Fibroblast of skin of right biceps (primary cell): ENCODE measurements at regions not wholly inside any gene's neighbourhood (a gene's known extent, or its start where the extent isn't known, plus 50 kb on each side); places are given as distances from the start of the nearest gene placed in this dataset.
"Not testable (repeated sequence)": the region's sequence is repeated elsewhere in the genome, so short reads cannot be mapped to it uniquely, and the experiment has no call there.

Source experiments
- DNase-seq: peaks from one replicate; pipeline ENCODE4 v3.0.0-alpha.2; 2013

DNA sequence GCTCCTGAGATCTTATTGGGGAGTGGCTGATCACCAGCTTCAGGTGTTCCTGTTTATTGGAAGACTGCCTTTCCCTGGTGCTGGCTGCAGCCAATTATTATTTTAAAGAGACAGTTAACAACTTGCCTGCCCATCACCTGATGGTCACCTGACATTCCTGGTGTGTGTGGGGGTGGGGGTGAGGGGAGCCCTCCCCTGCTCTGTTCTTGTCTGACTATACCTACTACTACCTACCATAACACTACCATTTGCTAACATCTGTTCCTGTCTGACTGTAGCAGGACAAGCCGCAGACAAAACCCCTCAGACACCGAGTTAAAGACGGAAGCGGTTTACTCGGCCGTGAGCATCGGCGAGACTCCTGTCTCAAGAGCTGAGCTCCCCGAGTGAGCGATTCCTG, 54.9 kb upstream of the NBPF3 start:
- DNase-seq: no peak

DNA sequence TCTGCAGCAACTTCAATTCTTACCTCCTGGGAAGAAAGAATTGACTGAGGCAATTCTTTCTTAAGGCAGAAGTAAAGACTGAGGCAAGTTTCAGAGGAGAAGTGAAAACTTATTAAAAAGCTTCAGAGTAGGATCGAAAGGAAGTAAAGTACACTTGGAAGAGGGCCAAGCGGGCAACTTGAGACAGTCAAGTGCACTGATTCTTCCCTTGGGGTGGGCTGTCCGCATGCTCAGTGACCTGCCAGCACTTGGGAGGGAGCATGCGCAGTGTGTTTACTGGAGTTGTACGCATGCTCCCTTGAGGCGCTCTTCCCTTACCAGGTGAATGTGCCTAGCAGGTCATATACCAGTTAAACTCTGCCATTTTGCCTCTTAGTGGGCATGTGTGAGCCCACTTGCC, 55.3 kb upstream of the NBPF3 start:
- DNase-seq: no peak

DNA sequence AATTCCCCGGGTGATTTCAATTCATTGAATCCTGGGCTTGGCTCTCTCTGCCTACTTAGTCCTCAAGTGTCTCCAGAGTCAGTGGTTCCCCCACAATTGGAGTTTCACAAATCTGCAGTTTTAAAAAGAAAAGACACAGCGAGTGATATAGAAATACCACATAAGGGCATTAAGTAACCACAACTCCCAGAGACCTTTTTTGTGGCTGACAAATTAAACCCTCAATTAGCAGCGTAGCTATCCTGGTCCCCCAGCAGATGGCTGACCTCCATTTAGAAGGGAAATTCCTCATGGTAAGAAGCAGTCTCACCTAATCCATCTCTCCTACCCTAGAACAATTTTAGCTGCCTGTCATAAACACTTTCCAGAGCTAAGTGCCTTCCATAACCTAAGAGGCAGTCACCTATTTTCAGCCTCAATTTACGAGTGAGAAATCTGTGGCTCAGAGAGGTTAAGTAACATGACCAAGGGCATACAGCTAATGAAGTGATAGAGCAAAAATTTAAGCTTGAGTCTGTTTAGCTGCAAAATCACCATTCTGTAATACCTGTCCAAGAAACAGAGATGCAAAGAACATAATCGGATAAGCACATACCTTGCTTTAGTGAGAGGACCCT, 56.0 kb upstream of the NBPF3 start:
- peak; percentile 2 for DNase-seq

DNA sequence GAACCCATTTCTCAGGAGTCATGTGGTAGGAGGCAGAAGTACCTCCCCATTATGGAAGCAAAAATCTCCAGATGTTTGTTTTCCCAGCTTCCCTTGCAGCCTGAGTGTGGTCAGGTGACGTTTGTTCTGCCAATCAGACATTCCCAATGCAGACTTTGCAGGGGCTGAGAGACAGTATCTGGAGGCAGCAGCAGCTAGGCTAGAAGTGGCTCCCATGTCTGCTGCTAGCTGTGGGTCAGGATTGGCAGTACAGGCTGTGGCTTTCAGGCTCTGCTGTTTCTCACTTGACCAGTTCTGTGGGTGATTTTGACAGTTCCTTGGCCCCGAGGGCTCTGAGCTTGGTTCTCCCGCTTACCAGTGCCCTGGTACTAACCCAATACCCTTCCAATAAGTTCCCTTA, 58.6 kb upstream of the NBPF3 start:
- DNase-seq: no peak

DNA sequence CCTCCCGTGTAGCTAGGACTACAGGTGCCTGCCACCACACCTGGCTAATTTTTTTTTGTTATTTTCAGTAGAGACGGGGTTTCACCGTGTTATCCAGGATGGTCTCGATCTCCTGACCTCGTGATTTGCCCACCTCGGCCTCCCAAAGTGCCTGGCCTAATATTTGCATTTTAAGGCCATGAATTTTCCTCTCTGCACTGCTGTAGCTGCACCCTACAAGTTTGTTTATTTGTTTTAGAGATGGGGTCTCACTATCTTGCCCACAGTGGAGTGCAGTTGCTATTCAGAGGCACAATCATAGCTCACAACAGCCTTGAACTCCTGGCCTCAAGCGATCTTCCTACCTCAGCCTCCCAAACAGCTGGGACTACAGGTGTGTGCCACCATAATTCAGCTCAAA, 59.8 kb upstream of the NBPF3 start:
- not testable (repeated sequence) for DNase-seq

DNA sequence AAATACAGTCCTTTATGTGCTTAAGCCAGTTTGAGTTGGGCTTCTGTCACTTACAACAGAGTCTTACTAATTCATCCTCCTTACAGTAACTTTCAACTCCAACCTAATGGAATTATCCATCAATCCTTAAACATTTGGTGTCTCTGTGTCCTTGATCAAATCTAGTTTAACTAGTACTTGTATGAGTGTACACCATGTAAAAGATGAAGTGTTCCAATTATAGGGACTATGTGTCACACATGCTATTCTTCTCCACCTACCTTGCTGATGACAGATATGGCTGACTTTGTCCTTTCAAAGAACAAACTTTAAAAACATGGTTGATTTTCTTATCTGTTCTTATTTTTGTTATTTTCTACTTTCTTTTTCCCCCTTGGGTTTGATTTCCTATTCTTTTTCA, 60.4 kb upstream of the NBPF3 start:
- no peak for DNase-seq

DNA sequence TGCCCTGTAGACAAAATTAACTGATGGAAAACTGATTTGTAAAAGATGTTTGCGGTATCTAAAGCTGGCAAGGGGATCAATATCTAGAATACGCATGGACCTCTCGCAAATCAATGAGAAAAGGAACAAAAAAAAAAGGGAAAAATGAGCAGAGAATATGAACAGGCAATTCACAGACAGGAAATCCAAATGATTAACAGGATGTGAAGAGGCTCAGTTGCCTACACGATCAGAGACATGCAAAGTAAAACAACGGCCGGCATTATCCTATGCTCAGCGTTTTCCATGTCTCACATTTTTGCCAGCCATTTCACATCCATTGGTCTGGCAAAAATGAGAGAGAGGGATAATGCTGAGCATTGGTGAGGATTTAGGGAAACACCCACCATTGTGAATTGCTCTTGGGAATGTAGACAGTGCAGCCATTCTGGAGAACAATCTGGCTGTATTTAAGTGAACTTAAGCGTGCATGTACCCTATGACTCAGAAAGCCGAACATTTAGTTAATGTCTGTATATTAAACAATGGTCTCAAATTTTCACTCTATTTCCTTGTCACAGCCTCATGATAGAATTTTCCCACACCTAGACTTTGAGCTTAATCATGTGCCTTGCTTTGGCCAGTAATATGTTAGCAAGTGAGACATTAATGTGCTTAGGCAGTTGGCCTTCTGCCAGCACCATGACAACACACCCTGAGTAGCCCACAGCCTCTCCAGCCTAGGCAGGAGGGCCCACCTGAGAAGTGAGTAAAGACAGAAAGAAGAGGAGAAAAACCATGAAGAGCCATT, 61.0 kb upstream of the NBPF3 start:
- no peak for DNase-seq

DNA sequence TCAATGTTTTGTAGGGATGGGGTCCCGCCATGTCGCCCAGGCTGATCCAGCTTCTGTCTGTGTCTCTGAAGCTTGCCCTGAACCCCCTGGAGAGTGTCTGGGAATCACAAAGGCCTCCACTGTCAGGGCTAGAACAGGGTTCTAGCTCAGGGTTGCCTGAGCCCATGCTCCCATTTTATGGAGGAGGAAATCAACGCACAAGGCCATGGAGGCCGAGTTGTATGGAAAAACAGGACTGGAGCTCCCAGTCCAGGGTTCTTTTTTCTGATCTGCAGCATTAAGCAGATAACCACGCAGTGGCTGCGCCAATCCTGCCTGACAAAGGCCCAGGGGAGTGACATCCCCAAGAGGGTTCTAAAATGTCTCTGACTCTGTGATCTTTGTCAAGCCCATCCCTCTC, 67.6 kb upstream of the NBPF3 start:
- no peak for DNase-seq

DNA sequence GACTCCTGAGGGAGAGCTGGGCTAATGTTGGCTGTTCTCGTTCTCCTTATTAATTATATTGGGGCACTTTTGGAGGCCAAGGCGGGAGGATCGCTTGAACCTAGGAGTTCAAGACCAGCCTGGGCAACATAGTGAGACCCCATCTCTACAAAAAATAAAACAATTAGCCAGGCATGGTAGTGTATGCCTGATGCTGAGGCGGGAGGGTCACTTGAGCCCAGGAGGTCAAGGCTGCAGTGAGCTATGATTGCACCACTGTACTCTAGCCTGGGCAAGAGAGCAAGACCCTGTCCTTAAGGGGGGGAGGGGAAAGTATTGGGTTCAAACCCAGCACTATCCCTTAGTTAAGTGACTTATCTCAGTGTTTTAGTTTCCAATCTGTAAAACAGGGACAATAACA, 70.0 kb upstream of the NBPF3 start:
- no peak for DNase-seq

DNA sequence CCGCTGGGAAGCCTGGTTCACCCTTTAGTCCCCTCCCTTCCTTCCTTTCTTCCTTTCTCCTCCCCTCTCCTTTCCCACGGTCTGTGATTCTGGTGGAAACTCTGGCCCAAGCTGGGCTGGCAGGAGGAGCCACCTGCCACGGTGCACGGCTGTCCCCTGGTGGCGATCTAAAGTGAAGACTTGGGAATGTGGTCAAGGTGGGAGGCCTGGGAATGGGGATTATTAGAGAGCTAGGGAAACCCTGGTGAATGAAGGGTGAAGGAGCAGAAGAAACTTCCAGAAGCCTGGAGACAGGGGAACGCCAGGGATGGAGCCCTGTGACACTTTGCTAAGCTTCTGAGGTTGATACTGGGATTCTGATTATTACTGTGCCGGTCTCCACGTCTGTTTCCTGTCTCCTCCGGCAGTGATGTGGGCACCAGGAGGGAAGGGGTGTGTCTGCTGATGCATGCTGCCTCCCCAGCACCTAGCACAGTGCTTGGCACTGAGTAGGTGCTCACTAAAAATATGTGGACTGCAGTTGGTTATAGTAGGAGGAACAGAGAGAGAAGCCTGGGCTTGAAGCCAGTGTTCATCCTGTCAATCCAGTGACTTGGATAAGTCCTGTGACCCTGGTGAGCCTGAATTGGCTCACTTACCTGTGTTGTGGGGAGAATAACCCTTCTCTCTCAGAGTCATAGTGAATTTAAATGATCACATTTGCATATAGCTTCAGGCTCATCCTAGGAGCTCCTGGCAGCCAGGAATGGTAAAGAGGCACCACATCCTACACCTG, 71.2 kb upstream of the NBPF3 start:
- DNase-seq: peak; percentile 70

DNA sequence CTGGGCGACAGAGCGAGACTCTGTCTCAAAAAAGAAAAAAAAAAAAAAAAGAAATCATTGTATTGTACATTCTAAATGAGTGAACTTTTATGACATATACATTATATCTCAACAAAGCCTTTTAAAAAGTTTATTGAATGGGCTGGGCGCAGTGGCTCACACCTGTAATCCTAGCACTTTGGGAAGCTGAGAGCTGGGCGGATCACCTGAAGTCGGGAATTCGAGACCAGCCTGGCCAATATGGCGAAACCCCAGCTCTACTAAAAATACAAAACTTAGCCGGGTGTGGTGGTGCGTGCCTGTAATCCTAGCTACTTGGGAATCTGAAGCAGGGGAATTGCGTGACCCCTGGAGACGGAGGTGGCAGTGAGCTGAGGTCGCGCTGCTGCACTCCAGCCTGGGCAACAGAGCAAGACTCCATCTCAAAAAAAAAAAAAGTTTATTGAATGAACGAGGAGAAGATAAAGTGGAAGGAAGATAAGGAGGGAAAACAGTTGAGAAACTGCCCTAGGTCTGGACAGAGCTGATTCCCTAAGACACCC, 71.9 kb upstream of the NBPF3 start:
- not testable (repeated sequence) for DNase-seq

DNA sequence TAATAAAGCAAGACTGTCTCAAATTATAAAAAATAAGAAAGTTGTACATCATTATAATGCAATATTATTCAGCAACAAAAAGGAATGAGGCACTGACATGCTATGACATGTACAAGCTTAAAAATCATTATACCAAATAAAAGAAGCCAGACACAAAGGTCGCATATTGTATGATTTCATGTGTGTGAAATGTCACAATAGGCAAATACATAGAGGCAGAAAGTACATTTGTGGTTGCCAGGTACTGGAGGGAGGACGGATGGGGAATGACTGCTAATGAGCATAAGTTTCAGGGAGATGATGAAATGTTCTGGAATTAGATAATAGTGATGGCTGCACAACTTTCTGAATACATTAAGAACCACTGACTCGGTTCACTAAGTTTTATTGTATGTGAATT, 73.6 kb upstream of the NBPF3 start:
- DNase-seq: no peak

DNA sequence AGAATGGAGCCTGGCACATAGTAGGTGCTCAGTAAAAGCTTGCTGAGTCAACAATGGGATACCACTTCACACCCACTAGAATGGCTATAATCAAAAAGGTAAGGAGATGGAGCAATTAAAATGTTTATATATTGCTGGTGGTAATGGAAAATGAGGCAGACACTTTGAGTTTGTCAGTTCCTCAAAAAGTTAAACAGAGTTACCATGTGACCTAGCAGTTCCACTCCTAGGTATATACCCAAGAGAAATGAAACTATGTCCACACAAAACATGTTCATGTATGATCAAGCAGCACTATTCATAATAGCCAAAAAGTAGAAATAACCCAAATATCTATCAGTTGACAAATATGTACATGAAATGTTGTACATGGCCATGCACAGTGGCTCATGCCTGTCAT, 74.8 kb upstream of the ECE1 start:
- no peak for DNase-seq

DNA sequence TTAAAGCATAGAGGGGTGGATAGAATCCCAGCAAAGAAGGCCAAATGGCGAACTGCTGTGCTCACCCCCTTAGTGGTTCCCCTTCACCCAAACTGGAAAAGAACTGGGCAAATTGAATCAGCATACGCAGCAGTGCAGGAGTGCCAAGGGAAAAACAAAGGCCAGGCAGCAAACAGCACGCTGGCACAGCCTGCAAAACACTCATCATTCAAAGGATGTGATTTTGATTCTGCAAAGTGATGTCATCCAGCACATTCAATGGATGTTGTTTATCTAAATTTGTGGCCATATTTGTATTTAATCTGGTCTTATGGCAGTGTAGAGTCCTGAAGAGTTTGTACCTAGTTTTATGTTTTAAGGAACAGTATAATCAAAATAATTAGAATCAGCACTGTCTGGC, 71.8 kb upstream of the ECE1 start:
- DNase-seq: no peak

DNA sequence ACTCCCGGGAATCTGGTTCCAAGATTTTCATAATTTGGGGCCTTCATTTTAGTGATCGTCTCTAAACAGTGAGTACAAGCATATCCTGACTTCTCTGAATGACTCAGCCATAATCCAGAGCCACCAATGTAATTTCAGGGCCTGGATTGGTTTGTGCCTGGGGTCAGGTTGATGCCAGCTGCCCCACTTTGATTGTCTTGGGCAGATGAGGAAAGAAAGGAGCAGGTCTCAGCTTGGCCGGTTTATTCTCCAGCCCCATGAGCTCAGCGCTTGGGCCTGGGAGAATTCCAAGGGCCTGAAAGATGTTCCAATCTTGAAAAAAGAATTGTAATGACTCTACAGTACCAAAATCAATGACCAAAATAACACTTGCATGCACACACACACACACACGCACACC, 71.2 kb upstream of the ECE1 start:
- DNase-seq: no peak

DNA sequence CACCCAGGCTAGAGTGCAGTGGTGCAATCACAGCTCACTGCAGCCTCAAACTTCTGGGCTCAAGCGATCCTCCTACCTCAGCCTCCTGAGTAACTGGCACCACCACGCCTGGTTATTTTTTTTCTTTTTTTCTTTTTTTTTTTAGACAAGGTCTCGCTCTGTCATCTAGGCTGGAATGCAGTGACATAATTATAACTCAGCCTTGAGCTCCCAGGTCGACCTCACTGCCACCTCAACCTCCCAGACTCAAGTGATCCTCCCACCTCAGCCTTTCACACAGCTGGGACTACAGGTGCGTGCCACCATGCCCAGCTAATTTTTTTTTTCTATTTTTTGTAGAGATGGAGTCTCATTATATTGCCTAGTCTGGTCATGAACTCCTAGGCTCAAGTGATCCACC, 66.9 kb upstream of the ECE1 start:
- no peak for DNase-seq

DNA sequence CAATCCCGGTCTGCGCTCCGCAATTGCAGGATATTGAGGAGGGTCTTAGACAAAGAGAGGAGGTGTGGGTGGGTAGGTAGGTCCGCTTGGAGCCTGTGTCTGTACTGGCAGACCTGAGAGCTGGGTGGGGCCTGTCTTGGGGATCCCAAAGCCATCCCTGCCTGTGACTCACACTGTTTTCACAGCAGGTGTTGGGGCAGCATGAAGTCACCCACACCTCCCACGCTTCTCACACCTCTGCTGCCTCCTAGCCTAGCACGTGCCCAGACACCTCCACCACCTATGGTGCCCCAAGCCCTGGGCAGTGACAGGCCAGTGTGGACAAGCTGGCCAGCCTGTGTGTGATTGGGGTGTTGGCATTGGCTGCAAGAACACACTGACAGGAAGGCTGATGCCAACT, 65.7 kb upstream of the ECE1 start:
- DNase-seq: no peak

DNA sequence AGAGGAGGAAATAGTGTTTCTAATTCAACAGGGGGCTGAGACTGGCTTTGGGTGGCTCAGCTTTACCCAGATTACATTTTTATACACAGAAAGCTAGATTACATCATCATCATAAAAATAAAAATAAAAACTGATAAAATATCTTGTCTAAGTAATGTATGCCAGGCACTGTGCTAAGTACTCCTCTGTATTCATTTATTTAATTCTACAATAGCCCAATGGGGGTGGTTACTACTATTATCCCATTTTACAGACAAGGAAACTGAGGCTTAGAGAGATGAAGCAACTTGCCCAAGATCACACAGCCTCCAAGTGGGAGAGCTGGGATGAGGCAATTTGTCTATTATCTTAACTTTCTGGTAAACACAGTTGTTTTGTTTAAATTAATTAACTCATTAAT, 62.3 kb upstream of the ECE1 start:
- DNase-seq: no peak

DNA sequence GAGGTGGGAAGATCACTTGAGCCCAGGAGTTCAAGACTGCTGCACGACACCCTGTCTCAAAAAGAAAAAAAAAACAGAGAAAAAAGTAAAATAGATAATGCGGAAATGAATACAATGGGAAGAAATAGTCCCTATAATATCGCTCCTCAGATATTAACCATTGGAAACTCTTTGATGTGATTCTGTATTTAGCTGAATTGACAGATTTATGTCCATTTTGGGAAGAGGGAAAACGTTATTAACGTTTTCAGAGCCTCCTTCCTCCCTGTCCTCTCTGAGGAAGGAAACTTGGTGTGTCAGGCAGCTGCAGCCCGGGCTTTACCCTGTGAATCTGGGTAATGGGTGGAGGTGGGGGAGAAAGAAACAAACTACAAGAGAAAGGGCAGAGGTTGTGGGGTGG, 61.6 kb upstream of the ECE1 start:
- no peak for DNase-seq

DNA sequence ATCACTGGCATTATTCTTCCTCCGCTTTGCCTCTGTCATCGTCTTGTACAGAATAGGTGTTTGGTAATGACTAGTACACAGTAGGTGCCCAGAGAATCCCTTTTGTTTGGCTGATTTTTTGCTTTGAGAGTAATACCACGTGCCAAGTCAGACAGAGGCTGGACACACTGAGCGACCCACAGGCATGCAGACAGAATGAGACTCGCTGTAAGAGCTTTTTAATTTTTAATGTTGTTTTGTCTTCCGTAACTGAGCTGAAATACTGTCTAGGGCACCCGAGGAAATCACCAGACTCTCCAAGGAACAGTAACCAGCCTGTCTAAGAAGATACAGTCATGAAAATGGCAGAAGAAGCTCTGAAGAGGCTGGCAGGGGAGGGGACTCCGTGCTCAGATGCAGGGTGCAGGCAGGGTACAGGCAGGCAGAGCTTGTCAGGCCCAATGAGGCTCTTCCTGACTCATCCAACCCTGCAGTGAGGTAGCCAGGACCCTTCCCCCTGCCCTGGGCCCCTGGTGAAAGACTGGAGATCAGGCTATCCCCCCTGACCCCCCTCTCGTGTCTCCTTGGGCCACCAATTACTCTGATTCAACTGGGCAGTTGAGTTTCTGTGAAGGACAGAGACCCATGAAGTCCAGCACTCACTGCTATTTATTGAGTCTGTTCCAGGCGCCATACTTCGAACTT, 60.1 kb upstream of the ECE1 start:
- no peak for DNase-seq

DNA sequence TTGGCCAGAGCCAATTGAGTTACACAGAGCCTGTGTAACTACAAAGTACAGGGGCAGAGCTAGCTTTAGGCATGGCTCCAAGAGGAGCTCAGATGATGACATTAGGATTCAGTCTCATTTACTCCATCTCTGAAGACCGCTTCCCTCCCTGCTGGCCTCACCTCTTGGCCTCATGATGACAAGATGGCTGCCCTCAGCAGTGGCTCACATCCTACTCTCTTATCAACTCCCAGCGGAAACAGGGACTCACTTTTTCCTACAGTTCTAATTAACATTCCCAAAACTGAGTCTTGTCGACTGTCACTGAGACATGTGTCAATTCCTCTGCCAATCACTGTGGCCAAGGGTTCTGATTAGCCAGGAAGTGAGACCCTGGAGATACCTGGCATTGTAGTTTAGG, 59.4 kb upstream of the ECE1 start:
- DNase-seq: no peak

DNA sequence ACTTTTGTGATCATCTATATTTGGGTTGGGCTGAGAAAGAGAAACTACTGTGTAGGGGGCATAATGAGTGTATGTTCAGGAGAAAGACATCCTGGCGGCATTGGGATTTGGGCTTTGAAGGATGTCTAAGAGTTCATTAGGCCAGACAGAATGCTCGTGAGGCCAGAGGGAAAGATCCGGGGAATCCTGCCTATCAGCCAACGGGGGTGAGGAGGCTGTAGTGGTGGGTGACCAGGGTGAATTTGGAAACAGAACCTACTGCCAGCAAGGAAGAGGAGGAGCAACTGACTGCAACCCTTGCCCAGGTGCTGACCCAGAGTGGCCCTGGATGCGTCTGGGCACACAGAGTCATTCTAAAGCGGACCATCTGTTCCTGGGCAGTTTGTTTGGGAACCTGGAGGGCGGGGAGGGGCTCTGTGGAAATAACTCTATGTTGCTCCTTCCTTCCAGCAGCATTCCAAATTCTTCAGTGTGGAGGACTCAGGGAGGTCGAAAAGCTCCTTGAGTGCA, 56.9 kb upstream of the ECE1 start:
- no peak for DNase-seq
